GM13977 (cell line): ENCODE measurements at regions not wholly inside any gene's neighbourhood (a gene's known extent, or its start where the extent isn't known, plus 50 kb on each side); places are given as distances from the start of the nearest gene placed in this dataset.

Experiments used
- DNase-seq: peaks from one replicate; pipeline ENCODE4 v3.0.0; 2012; ENCODE audit warnings: low spot score
- CTCF ChIP-seq: IDR thresholded peaks from 2 replicates; pipeline ENCODE4 v1.5.1; 2012; ENCODE audit warnings: mild to moderate bottlenecking, control low read depth; ENCODE audit not compliant: insufficient read depth; ENCODE audit errors: extremely low read depth, missing control alignments
- in situ Hi-C: fragments of 300-500 bp; cut with MboI; formaldehyde crosslinking; loops from one replicate; pipeline ENCODE4 v1.12.0; 2022; ENCODE audit warnings: low sequenced_read_pairs, low pct_unique_long_range_greater_than_20kb, mixed read lengths, inconsistent platforms; ENCODE audit not compliant: unreplicated experiment

GRCh38 chr2:12124790-12125189 is 378.4 kb downstream of the LPIN1 start:
- no peak for TF ChIP-seq CTCF
- no peak for DNase-seq
- in situ Hi-C loops, result no loop called here

GRCh38 chr2:12126318-12126717 is 379.9 kb downstream of the LPIN1 start:
- no peak for TF ChIP-seq CTCF
- in situ Hi-C loops, result no loop called here
- DNase-seq, result no peak

- no peak for TF ChIP-seq CTCF
- no peak for DNase-seq
- in situ Hi-C loops, result no loop called here
Observed at GRCh38 chr2:12127638-12128037, 381.2 kb downstream of the LPIN1 start.

GRCh38 chr2:12131975-12132374 is 385.5 kb downstream of the LPIN1 start:
- no peak for DNase-seq
- in situ Hi-C loops, result no loop called here
- TF ChIP-seq CTCF, result no peak

GRCh38 chr2:12141618-12142258 is 395.3 kb downstream of the LPIN1 start:
- no peak for TF ChIP-seq CTCF
- in situ Hi-C loops, result no loop called here

DNA sequence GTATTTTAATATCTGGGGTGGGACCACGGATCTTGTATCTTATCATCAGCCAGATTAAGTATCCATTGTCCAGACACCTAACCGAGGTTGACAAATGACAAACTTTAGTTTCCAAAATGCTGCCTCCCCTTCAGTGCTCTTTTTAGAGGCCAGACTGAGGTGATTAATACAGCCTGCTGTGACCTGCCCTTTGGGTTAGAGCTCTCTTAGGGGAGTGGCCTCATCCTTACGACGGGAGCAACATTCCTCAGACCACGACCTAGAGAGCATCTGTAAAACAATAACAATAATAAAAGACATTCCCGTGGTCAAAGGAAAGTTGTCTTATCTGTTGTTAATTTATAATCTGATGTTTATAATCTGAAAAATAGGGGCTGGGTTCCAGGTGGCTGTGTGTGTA is 405.3 kb downstream of the LPIN1 start:
- in situ Hi-C loops, result no loop called here
- no peak for DNase-seq
- TF ChIP-seq CTCF, result no peak

More at GRCh38 chr2:12141618-12142258, 395.3 kb downstream of the LPIN1 start:
- DNase-seq, result no peak

- no peak for TF ChIP-seq CTCF
- no peak for DNase-seq
- in situ Hi-C loops, result no loop called here
Observed at GRCh38 chr2:12152888-12153287, 406.5 kb downstream of the LPIN1 start.
